ENCODE measurements at regions not wholly inside any gene's neighbourhood (a gene's known extent, or its start where the extent isn't known, plus 50 kb on each side); places are given as distances from the start of the nearest gene placed in this dataset.
"Not testable (repeated sequence)": the region's sequence is repeated elsewhere in the genome, so short reads cannot be mapped to it uniquely, and the experiment has no call there.

- intact Hi-C loops (cut with micrococcal nuclease), result no loop called here
Observed at GRCh38 chr2:22930781-22931180, 454.2 kb upstream of the KLHL29 start.

- intact Hi-C loops (cut with micrococcal nuclease), result no loop called here
Observed at GRCh38 chr2:22932288-22932687, 452.7 kb upstream of the KLHL29 start.

GRCh38 chr2:22934747-22935146 lies 450.2 kb upstream of the KLHL29 start:
- intact Hi-C loops (cut with micrococcal nuclease), result no loop called here

GRCh38 chr2:22942441-22942840 lies 442.5 kb upstream of the KLHL29 start:
- intact Hi-C loops (cut with micrococcal nuclease), result no loop called here

DNA sequence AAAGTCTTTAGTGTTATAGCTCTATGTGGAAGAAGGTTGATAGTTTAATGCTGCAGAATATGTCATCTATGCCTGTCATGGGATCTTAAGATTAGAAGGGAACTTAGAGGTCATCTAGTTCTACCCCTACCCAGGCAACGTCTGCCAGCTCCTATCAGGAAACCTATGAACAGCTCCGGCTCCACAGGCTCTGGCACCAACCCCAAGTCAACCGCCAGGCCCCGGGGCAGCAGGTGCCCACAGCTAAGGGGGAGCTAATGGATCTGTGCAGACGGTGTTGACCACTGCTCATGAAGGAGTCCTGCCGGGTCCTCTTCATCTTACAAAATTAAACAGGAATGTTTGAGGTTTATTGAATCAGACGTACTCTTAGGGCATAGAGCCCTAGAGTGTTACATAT lies 440.8 kb upstream of the KLHL29 start:
- intact Hi-C loops (cut with micrococcal nuclease), result no loop called here

GRCh38 chr2:22946553-22946952 lies 438.4 kb upstream of the KLHL29 start:
- intact Hi-C loops (cut with micrococcal nuclease), result no loop called here

- intact Hi-C loops (cut with micrococcal nuclease), result no loop called here
Observed at GRCh38 chr2:22947741-22948140, 437.2 kb upstream of the KLHL29 start.

GRCh38 chr2:22950431-22950830 lies 434.5 kb upstream of the KLHL29 start:
- intact Hi-C loops (cut with micrococcal nuclease), result no loop called here

DNA sequence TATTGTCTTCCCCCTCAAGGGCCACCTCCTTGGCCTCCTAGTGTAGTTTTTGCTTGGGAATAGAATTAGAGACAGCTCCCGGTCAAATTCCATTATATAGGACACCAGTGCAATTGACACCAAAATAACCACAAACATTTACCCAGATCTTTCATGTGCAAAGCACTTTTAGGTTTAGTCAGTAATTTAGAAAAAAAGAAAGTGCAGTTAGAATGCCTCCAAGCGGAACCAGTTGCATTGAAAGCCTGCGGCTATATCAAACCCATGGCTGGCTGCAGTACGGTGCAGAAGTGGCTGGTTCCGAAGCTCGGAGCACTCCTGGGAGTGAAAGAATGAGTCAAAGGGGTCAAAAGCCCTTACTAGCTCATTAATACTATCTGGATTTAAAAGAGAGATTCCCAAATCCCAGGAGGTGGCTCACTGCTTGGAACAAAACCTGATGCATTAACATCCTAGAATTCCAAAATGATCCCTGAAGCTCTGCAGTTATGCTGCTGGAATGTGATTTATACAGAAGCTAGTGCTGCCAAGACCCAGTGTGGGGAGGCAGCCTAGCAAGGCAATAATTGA lies 432.2 kb upstream of the KLHL29 start:
- intact Hi-C loops (cut with micrococcal nuclease), result no loop called here

DNA sequence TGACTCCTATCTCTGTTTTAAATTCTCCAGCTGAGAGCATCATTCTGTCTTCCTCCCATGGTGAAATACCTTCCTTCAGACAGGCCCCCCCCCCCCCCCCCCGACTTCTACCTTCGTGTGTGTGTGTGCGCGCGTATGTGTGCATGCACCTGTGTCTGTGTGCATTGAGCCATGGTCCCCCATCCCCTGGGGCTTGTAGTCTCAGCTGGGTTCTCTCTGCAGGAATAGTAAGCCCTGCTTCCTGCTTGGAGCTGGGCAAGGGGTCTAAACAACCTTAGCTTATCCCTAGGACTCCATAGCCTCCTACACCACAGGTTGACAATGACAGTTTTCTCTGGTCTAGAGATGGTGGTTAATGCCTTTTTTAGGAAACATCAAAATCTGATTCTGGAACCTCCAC lies 427.5 kb upstream of the KLHL29 start:
- intact Hi-C loops (cut with micrococcal nuclease), result no loop called here

DNA sequence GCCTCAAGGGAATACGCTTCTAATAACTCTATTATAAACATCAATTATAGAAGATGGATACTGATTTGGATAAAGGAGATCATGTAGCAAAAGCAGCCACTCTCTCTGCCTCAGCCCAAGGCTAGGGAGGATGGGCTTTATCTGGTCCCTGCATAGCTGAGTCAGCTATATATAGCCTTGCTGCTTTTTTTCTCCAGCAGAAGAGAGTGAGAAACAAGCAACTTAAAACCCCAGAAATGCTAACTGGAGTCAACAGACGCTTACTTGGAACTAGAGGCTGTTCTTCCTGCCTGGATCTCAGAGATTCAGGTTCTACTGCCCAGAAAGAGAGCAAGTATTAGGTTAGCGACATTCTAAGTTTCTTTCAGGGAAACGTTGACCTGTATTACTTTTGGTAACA lies 426.7 kb upstream of the KLHL29 start:
- intact Hi-C loops (cut with micrococcal nuclease), result no loop called here

- intact Hi-C loops (cut with micrococcal nuclease), result no loop called here
Observed at GRCh38 chr2:22967756-22968155, 417.2 kb upstream of the KLHL29 start.

GRCh38 chr2:22970284-22970975 lies 414.5 kb upstream of the KLHL29 start:
- intact Hi-C loops (cut with micrococcal nuclease), result no loop called here

- intact Hi-C loops (cut with micrococcal nuclease), result no loop called here
Observed at GRCh38 chr2:22970991-22971390, 414.0 kb upstream of the KLHL29 start.

DNA sequence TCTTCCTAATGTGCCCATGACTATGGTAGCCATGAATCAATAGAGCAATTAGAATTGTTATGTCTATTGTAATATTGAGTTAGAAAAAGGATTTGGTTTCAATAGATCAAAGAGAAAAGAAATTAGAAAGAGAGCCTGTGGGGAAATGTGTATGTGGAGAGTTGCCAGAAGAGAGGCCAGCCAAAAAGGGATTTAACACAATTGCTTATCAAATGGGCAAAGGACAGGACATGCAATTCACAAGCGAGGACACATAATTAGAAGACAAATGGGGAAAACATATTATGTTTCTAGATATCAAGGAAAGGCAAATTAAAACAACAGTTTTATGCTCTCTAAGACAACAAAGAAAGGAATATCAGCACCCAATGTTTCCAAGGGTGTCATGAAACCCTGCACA lies 403.2 kb upstream of the KLHL29 start:
- intact Hi-C loops (cut with micrococcal nuclease), result no loop called here

- intact Hi-C loops (cut with micrococcal nuclease), result not testable (repeated sequence)
Observed at GRCh38 chr2:22984152-22984551, 400.8 kb upstream of the KLHL29 start.

DNA sequence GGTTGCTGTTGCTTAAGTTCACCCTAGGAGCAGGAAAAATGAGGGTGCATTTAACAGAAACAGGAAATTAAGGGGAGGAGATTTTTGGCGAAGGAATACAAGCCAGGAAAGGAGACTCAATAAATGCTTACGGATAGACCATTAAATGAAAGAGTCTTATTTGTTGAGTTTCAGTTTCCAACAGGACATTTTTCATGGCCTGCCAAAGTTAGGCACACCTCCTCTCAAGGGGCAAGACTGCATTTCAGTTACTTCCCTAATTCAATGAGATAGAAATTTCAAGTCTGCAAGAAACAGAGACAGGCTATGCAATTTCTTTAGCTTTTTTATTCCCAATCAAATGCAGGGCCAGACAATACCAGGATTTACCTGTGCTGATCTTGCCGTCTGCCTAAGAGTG lies 394.7 kb upstream of the KLHL29 start:
- intact Hi-C loops (cut with micrococcal nuclease), result no loop called here

DNA sequence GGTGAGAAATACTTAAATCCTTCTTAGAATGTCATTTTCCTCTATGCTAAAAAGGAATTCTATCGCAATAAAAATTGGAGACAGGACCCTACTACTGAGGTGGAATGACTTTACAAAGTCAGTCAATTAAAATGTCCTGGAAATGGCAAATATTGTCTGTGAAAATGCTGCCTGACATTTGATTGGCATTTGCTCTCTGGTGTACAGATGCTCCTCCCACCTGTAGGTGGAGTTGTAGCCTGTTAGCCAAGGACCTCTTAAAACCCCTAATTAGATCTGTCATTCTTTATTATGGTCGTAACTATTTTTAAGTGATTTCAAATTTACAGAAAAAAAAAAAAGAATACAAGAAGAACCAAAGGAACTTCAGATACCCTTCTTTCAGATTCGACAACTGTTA lies 393.1 kb upstream of the KLHL29 start:
- intact Hi-C loops (cut with micrococcal nuclease), result no loop called here

- intact Hi-C loops (cut with micrococcal nuclease), result no loop called here
Observed at GRCh38 chr2:22992441-22992840, 392.5 kb upstream of the KLHL29 start.

- intact Hi-C loops (cut with micrococcal nuclease), result no loop called here
Observed at GRCh38 chr2:22993250-22993649, 391.7 kb upstream of the KLHL29 start.

DNA sequence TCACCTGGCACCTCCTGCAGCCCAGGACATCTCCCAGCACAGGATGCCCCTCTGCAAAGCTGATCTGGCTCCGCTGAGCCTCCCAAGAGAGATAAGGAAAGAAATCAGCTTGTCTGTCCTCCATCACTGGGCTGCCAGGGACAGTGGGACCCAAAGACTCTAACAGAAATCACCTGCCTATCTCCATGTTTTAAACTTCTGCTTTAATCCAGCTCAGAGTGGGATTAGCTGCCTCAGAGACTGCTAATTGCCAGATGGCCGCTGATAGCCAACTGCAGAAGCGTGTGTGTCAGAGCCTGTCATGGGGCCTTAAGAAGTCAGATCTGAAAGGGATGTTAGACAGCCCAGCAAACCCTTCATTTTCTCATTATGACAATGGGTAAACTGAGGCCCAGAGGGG lies 389.4 kb upstream of the KLHL29 start:
- intact Hi-C loops (cut with micrococcal nuclease), result no loop called here

- intact Hi-C loops (cut with micrococcal nuclease), result no loop called here
Observed at GRCh38 chr2:22996911-22997310, 388.1 kb upstream of the KLHL29 start.

- intact Hi-C loops (cut with micrococcal nuclease), result no loop called here
Observed at GRCh38 chr2:22998359-22998758, 386.6 kb upstream of the KLHL29 start.

DNA sequence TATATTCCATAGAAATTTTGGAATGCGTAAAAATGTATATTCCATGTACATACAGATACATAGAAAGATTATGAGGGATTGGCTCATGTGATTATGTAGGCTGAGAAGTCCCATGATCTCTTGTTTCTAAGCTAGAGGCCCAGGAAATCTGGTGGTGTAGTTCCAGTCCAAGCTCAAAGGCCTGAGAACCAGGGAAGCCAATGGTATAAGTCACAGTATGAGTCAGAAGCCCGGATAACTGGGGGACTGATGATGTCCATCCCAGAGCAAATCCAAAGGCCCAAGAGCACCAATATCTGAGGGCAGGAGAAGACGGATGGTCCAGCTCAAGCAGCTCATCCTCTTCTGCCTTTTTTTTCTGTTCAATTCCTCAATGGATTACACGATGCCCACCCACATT lies 385.0 kb upstream of the KLHL29 start:
- intact Hi-C loops (cut with micrococcal nuclease), result no loop called here
